ENCODE measurements at regions not wholly inside any gene's neighbourhood (a gene's known extent, or its start where the extent isn't known, plus 50 kb on each side); places are given as distances from the start of the nearest gene placed in this dataset.

DNA sequence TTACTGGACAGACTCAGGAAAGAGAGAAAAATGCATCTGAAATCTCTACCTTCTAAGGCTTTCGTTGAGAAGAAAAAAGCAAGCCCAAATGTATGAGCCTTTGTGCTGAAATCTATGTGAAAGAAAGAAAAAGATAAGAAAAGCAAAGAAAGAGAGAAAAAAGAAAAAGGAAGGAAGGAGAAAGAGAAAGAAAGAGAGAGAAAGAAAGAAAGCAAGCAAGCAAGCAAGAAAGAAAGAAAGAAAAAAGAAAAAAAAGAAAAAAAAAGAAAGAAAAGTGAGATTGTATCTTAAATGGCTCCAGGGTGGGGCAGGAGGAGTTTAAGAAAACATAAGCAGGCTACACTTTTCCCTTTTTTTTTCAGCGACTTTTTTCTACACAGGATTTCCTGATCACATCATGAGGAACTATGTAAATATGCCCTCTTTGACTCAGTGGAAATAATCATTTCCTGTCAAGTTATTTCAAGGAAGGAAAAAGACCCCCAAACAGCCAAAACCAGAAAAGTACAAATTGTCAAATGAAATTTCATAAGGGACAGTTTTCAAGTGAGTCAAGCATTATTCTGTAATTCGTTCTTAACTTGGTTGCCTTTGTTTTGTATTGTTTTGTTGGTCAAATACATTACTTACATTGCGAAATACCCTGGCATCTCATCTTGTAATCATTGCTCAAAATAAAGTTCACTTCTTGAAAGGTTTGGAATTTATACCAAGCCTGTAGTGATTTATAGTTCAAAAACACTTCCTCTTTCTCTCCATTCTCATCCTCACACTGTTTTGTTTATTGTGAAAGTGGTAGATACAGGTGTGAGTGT lies 79.5 kb upstream of the RNF217 start:
- H3K36me3 ChIP-seq (ENCODE audit: control insufficient read depth in 1 of 2, insufficient read depth in 2 of 2, low read length in 2 of 2), result no peaks in the 10 kb centered on the region
- H3K27ac ChIP-seq (ENCODE audit: low read depth, low read length), result no peak overlapping the region
- no TSS peak for BruUV-seq (replicated peaks)
- no peak for DNase-seq (ENCODE audit: low read depth, low spot score)
- no peaks in the 10 kb centered on the region for H3K27me3 ChIP-seq (ENCODE audit: insufficient read depth, low read length)
- no peaks in the 10 kb centered on the region for H3K9me2 ChIP-seq (ENCODE audit: insufficient read depth)
- CTCF ChIA-PET, result no interaction called here
- intact Hi-C loops (cut with micrococcal nuclease), result no loop called here
- H3K4me2 ChIP-seq (ENCODE audit: low read length), result no peak overlapping the region
- POLR2A ChIA-PET, result no interaction called here
- RAD21 ChIA-PET (ENCODE audit: low non-redundant PET in 1 of 2, low total read pairs in 2 of 2, uncharacterized antibody in 2 of 2, unreplicated experiment in 2 of 2), result no interaction called here
- no peak overlapping the region for H2AFZ ChIP-seq (ENCODE audit: low read depth, low read length, poor library complexity, severe bottlenecking)
- H3K79me2 ChIP-seq (ENCODE audit: insufficient read depth, low read length), result no peaks in the 10 kb centered on the region
- H4K20me1 ChIP-seq (ENCODE audit: insufficient read depth), result no peaks in the 10 kb centered on the region
- no peak overlapping the region for H3K4me3 ChIP-seq (replicated peaks in 1 of 2; ENCODE audit: low read depth in 1 of 2, low read length in 2 of 2)
- no peaks in the 10 kb centered on the region for H3K9me3 ChIP-seq (ENCODE audit: control insufficient read depth in 1 of 2, insufficient read depth in 1 of 2, low read depth in 1 of 2, low read length in 2 of 2)
- ATAC-seq, result no peak
- no peak overlapping the region for H3K9ac ChIP-seq (ENCODE audit: low read length)
- H3K4me1 ChIP-seq (ENCODE audit: control insufficient read depth in 1 of 2, insufficient read depth in 2 of 2, low read length in 2 of 2), result no peaks in the 10 kb centered on the region
- TF ChIP-seq CEBPB (IDR thresholded peaks at IDR 0.05; ENCODE audit: low read depth) (peak; percentile 58), YY1 (IDR thresholded peaks at IDR 0.05; ENCODE audit: extremely low read depth, insufficient replicate concordance, low read depth, low read length) (no peak)

DNA sequence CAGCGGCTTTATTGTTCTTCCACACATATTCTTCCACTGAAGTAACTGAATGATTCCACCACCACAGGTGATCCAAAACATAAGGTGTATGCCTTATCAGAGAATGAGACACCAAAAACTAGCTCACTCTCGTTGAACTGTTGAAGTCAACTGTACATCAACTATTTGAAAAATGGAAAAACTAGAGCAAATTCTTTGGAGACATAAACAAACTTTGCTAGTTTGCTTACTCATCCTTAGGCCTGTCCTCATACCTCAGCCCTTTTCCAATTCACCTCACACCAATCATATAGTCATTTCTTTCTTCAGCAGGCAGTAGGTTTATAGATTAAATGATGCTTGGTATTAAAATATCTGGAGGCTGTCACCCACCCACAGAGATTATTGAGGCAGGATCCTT lies 77.1 kb upstream of the RNF217 start:
- H3K9me2 ChIP-seq (ENCODE audit: insufficient read depth), result no peaks in the 10 kb centered on the region
- peaks cover 0 to 3% of the 10 kb centered on the region in 2 experiments; a peak in 2 of 4 replicates for H3K4me1 ChIP-seq (ENCODE audit: control insufficient read depth in 1 of 2, insufficient read depth in 2 of 2, low read length in 2 of 2)
- no peaks in the 10 kb centered on the region for H3K79me2 ChIP-seq (ENCODE audit: insufficient read depth, low read length)
- ChIA-PET RAD21 (ENCODE audit: low non-redundant PET in 1 of 2, low total read pairs in 2 of 2, uncharacterized antibody in 2 of 2, unreplicated experiment in 2 of 2) (no interaction called here), POLR2A (no interaction called here), CTCF (no interaction called here)
- BruUV-seq (replicated peaks), result no TSS peak
- H3K27me3 ChIP-seq (ENCODE audit: insufficient read depth, low read length), result no peaks in the 10 kb centered on the region
- intact Hi-C loops (cut with micrococcal nuclease), result no loop called here
- no peaks in the 10 kb centered on the region for H3K9me3 ChIP-seq (ENCODE audit: control insufficient read depth in 1 of 2, insufficient read depth in 1 of 2, low read depth in 1 of 2, low read length in 2 of 2)
- H3K27ac ChIP-seq (ENCODE audit: low read depth, low read length), result no peak overlapping the region
- no peak overlapping the region for H3K4me3 ChIP-seq (replicated peaks in 1 of 2; ENCODE audit: low read depth in 1 of 2, low read length in 2 of 2)
- H3K9ac ChIP-seq (ENCODE audit: low read length), result no peak overlapping the region
- DNase-seq (ENCODE audit: low read depth, low spot score), result no peak
- no peak for ATAC-seq
- no peak overlapping the region for H3K4me2 ChIP-seq (ENCODE audit: low read length)
- no peaks in the 10 kb centered on the region for H4K20me1 ChIP-seq (ENCODE audit: insufficient read depth)
- H2AFZ ChIP-seq (ENCODE audit: low read depth, low read length, poor library complexity, severe bottlenecking), result no peak overlapping the region
- H3K36me3 ChIP-seq (ENCODE audit: control insufficient read depth in 1 of 2, insufficient read depth in 2 of 2, low read length in 2 of 2), result no peaks in the 10 kb centered on the region
- no peak for TF ChIP-seq SP1 (IDR thresholded peaks at IDR 0.05; ENCODE audit: low read depth)
- TF ChIP-seq ZNF274 (IDR thresholded peaks at IDR 0.05; ENCODE audit: low read depth, low read length), result no peak
- TF ChIP-seq EZH2 (IDR thresholded peaks at IDR 0.05), result no peak
- TF ChIP-seq EZH2phosphoT487 (IDR thresholded peaks at IDR 0.05; ENCODE audit: borderline replicate concordance), result no peak
- TF ChIP-seq, protein P1, sequence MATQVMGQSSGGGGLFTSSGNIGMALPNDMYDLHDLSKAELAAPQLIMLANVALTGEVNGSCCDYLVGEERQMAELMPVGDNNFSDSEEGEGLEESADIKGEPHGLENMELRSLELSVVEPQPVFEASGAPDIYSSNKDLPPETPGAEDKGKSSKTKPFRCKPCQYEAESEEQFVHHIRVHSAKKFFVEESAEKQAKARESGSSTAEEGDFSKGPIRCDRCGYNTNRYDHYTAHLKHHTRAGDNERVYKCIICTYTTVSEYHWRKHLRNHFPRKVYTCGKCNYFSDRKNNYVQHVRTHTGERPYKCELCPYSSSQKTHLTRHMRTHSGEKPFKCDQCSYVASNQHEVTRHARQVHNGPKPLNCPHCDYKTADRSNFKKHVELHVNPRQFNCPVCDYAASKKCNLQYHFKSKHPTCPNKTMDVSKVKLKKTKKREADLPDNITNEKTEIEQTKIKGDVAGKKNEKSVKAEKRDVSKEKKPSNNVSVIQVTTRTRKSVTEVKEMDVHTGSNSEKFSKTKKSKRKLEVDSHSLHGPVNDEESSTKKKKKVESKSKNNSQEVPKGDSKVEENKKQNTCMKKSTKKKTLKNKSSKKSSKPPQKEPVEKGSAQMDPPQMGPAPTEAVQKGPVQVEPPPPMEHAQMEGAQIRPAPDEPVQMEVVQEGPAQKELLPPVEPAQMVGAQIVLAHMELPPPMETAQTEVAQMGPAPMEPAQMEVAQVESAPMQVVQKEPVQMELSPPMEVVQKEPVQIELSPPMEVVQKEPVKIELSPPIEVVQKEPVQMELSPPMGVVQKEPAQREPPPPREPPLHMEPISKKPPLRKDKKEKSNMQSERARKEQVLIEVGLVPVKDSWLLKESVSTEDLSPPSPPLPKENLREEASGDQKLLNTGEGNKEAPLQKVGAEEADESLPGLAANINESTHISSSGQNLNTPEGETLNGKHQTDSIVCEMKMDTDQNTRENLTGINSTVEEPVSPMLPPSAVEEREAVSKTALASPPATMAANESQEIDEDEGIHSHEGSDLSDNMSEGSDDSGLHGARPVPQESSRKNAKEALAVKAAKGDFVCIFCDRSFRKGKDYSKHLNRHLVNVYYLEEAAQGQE (IDR thresholded peaks at IDR 0.05; ENCODE audit: low read depth), result no peak
- TF ChIP-seq POLR2AphosphoS5 (IDR thresholded peaks at IDR 0.05; ENCODE audit: low read depth, low read length), result no peak
- TF ChIP-seq CBX3 (IDR thresholded peaks at IDR 0.05; ENCODE audit: low read depth), result no peak
- no peak for TF ChIP-seq CEBPB (IDR thresholded peaks at IDR 0.05; ENCODE audit: low read depth)
- TF ChIP-seq YY1 (IDR thresholded peaks at IDR 0.05; ENCODE audit: extremely low read depth, insufficient replicate concordance, low read depth, low read length), result no peak
- TF ChIP-seq, protein P2, sequence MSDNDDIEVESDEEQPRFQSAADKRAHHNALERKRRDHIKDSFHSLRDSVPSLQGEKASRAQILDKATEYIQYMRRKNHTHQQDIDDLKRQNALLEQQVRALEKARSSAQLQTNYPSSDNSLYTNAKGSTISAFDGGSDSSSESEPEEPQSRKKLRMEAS (IDR thresholded peaks at IDR 0.05), result no peak
- TF ChIP-seq JUND (IDR thresholded peaks at IDR 0.05), result no peak
- TF ChIP-seq, protein P3, sequence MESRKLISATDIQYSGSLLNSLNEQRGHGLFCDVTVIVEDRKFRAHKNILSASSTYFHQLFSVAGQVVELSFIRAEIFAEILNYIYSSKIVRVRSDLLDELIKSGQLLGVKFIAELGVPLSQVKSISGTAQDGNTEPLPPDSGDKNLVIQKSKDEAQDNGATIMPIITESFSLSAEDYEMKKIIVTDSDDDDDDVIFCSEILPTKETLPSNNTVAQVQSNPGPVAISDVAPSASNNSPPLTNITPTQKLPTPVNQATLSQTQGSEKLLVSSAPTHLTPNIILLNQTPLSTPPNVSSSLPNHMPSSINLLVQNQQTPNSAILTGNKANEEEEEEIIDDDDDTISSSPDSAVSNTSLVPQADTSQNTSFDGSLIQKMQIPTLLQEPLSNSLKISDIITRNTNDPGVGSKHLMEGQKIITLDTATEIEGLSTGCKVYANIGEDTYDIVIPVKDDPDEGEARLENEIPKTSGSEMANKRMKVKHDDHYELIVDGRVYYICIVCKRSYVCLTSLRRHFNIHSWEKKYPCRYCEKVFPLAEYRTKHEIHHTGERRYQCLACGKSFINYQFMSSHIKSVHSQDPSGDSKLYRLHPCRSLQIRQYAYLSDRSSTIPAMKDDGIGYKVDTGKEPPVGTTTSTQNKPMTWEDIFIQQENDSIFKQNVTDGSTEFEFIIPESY (IDR thresholded peaks at IDR 0.05; ENCODE audit: extremely low read depth, insufficient replicate concordance, low read length), result no peak
- TF ChIP-seq, protein P4, sequence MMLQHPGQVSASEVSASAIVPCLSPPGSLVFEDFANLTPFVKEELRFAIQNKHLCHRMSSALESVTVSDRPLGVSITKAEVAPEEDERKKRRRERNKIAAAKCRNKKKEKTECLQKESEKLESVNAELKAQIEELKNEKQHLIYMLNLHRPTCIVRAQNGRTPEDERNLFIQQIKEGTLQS (IDR thresholded peaks at IDR 0.05), result no peak
- TF ChIP-seq ZFX (IDR thresholded peaks at IDR 0.05), result no peak

Measured in HCT116 (cell line).